Caco-2 (cell line): ENCODE measurements at regions not wholly inside any gene's neighbourhood (a gene's known extent, or its start where the extent isn't known, plus 50 kb on each side); places are given as distances from the start of the nearest gene placed in this dataset.

Experiments used
- BruUV-seq: library from RNA; stranded (reverse); fragments of 400-500 nt; replicated peaks from 2 replicates; lab custom pipeline; 2021; lab: Mats Ljungman, UMichigan
- CTCF ChIA-PET: fragments of 300-600 bp; sonication (Branson Sonifier 250); formaldehyde crosslinking; loops from one replicate; lab custom pipeline; 2022; ENCODE audit warnings: antibody characterized with exemption; lab: Charles Lee
- POLR2A ChIA-PET: fragments of 300-600 bp; sonication (Branson Sonifier 250); formaldehyde crosslinking; loops from one replicate; lab custom pipeline; 2022; ENCODE audit warnings: antibody characterized with exemption; lab: Charles Lee
- DNase-seq, 2 experiments: peaks; one replicate each; pipeline versions ENCODE4 v3.0.0 to v3.0.0-alpha.2; 2020 to 2022
- H3K27me3 ChIP-seq: replicated peaks from 2 replicates; pipeline ENCODE4 v1.6.0; 2011; ENCODE audit warnings: low read length; ENCODE audit not compliant: control insufficient read depth, insufficient read depth
- H3K36me3 ChIP-seq: 2 replicates; pipeline ENCODE4 v1.5.1; 2011; ENCODE audit warnings: low read length; ENCODE audit not compliant: control insufficient read depth, insufficient read depth
- H3K4me1 ChIP-seq: fragments of 250-450 bp; sonication (Bioruptor Pico); 2 replicates; pipeline ENCODE4 v1.5.1; 2020; ENCODE audit warnings: mild to moderate bottlenecking
- H3K4me3 ChIP-seq: 2 replicates; pipeline ENCODE4 v1.5.1; 2011; ENCODE audit warnings: low read depth, mild to moderate bottlenecking, control low read depth, low read length
- H3K9me3 ChIP-seq: fragments of 250-450 bp; sonication (Bioruptor Pico); 2 replicates; pipeline ENCODE4 v1.5.1; 2020; ENCODE audit warnings: mild to moderate bottlenecking, moderate library complexity
- H3K27ac Mint-ChIP-seq: one replicate; pipeline ENCODE4 v1.8.0; 2022; ENCODE audit warnings: mixed read lengths; ENCODE audit not compliant: unreplicated experiment
- H3K27me3 Mint-ChIP-seq: one replicate; pipeline ENCODE4 v1.8.0; 2022; ENCODE audit warnings: mixed read lengths; ENCODE audit not compliant: insufficient read depth, unreplicated experiment
- H3K36me3 Mint-ChIP-seq: one replicate; pipeline ENCODE4 v1.8.0; 2022; ENCODE audit warnings: mild to moderate bottlenecking, mixed read lengths; ENCODE audit not compliant: insufficient read depth, unreplicated experiment
- H3K4me1 Mint-ChIP-seq: one replicate; pipeline ENCODE4 v1.8.0; 2022; ENCODE audit warnings: low read depth, mixed read lengths; ENCODE audit not compliant: unreplicated experiment
- H3K4me3 Mint-ChIP-seq: one replicate; pipeline ENCODE4 v1.8.0; 2022; ENCODE audit warnings: mild to moderate bottlenecking, moderate library complexity, mixed read lengths; ENCODE audit not compliant: unreplicated experiment
- H3K9me3 Mint-ChIP-seq: one replicate; pipeline ENCODE4 v1.8.0; 2022; ENCODE audit warnings: mixed read lengths; ENCODE audit not compliant: unreplicated experiment
- intact Hi-C: fragments of 100-400 bp; cut with micrococcal nuclease; formaldehyde crosslinking; loops from one replicate; pipeline ENCODE4 v1.10.0; 2022; ENCODE audit not compliant: unreplicated experiment
- TF ChIP-seq, protein P1 (sequence below), 2 experiments: fragments of 200-600 bp in 1 of 2; IDR thresholded peaks; 1 replicate in 1 of 2; 2 replicates in 1 of 2; pipeline versions ENCODE4 v1.5.1 to v1.8.0; 2011 to 2022; ENCODE audit warnings: antibody characterized with exemption in 1 of 2, control low read depth in 1 of 2, inconsistent platforms in 1 of 2, low read depth in 1 of 2, low read length in 1 of 2, mild to moderate bottlenecking in 1 of 2, moderate library complexity in 1 of 2; ENCODE audit not compliant: insufficient read depth in 1 of 2, severe bottlenecking in 1 of 2, unreplicated experiment in 1 of 2

- Mint-ChIP-seq H3K4me3 (no peak overlapping the region), H3K4me1 (no peaks in the 10 kb centered on the region), H3K36me3 (no peaks in the 10 kb centered on the region), H3K27me3 (no peaks in the 10 kb centered on the region), H3K27ac (no peak overlapping the region), H3K9me3 (no peaks in the 10 kb centered on the region)
- TF ChIP-seq, protein P1, sequence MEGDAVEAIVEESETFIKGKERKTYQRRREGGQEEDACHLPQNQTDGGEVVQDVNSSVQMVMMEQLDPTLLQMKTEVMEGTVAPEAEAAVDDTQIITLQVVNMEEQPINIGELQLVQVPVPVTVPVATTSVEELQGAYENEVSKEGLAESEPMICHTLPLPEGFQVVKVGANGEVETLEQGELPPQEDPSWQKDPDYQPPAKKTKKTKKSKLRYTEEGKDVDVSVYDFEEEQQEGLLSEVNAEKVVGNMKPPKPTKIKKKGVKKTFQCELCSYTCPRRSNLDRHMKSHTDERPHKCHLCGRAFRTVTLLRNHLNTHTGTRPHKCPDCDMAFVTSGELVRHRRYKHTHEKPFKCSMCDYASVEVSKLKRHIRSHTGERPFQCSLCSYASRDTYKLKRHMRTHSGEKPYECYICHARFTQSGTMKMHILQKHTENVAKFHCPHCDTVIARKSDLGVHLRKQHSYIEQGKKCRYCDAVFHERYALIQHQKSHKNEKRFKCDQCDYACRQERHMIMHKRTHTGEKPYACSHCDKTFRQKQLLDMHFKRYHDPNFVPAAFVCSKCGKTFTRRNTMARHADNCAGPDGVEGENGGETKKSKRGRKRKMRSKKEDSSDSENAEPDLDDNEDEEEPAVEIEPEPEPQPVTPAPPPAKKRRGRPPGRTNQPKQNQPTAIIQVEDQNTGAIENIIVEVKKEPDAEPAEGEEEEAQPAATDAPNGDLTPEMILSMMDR (IDR thresholded peaks at IDR 0.05; ENCODE audit: insufficient read depth in 1 of 2, low read depth in 1 of 2, low read length in 1 of 2, severe bottlenecking in 1 of 2, unreplicated experiment in 1 of 2) = no peak
- intact Hi-C loops = no loop called here
- no peaks in the 10 kb centered on the region for H3K4me1 ChIP-seq
- no peak for DNase-seq
- no peak overlapping the region for H3K4me3 ChIP-seq
- POLR2A ChIA-PET = no interaction called here
- H3K36me3 ChIP-seq = no peaks in the 10 kb centered on the region
- no TSS peak for BruUV-seq
- H3K27me3 ChIP-seq = no peaks in the 10 kb centered on the region
- CTCF ChIA-PET = no interaction called here
- H3K9me3 ChIP-seq = no peaks in the 10 kb centered on the region
Observed at GRCh38 chr15:95141486-95141885, 910.1 kb downstream of the MCTP2 start.

DNA sequence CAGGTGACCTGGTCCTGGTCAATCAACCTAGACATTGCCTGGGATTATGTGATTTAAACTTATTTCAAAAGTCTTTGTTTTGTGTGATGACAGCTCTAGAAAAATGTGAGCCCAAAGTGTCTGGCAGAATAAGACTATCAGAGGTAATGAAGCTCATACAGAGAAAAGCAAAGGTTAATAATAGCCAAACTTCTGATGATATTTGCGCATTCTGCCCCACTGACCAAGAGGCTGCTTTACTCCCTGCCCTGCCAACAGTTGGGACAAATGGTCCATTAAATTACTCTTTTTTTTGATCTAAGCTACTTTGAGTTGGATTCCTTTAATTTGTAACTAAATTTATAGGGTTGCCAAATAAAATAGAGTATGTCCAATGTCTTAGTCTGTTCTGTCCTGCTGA is 911.2 kb downstream of the MCTP2 start:
- no peaks in the 10 kb centered on the region for H3K4me1 ChIP-seq
- H3K27me3 ChIP-seq = no peaks in the 10 kb centered on the region
- Mint-ChIP-seq H3K4me3 (no peak overlapping the region), H3K9me3 (no peaks in the 10 kb centered on the region), H3K36me3 (no peaks in the 10 kb centered on the region), H3K27ac (no peak overlapping the region), H3K27me3 (no peaks in the 10 kb centered on the region), H3K4me1 (no peaks in the 10 kb centered on the region)
- H3K36me3 ChIP-seq = no peaks in the 10 kb centered on the region
- no peak overlapping the region for H3K4me3 ChIP-seq
- DNase-seq = no peak
- intact Hi-C loops = no loop called here
- ChIA-PET POLR2A (no interaction called here), CTCF (no interaction called here)
- TF ChIP-seq, protein P1 (IDR thresholded peaks at IDR 0.05; ENCODE audit: insufficient read depth in 1 of 2, low read depth in 1 of 2, low read length in 1 of 2, severe bottlenecking in 1 of 2, unreplicated experiment in 1 of 2) = no peak
- no TSS peak for BruUV-seq
- H3K9me3 ChIP-seq = no peaks in the 10 kb centered on the region

GRCh38 chr15:95146481-95146880 is 915.1 kb downstream of the MCTP2 start:
- Mint-ChIP-seq H3K36me3 (no peaks in the 10 kb centered on the region), H3K9me3 (no peaks in the 10 kb centered on the region), H3K27ac (no peak overlapping the region), H3K4me1 (no peaks in the 10 kb centered on the region), H3K4me3 (no peak overlapping the region), H3K27me3 (no peaks in the 10 kb centered on the region)
- intact Hi-C loops = no loop called here
- TF ChIP-seq, protein P1 (IDR thresholded peaks at IDR 0.05; ENCODE audit: insufficient read depth in 1 of 2, low read depth in 1 of 2, low read length in 1 of 2, severe bottlenecking in 1 of 2, unreplicated experiment in 1 of 2) = no peak
- no peak overlapping the region for H3K4me3 ChIP-seq
- no peaks in the 10 kb centered on the region for H3K36me3 ChIP-seq
- no peaks in the 10 kb centered on the region for H3K27me3 ChIP-seq
- POLR2A ChIA-PET = no interaction called here
- no peaks in the 10 kb centered on the region; the same call in 1 of the 2 replicates for H3K9me3 ChIP-seq
- no peaks in the 10 kb centered on the region for H3K4me1 ChIP-seq
- CTCF ChIA-PET = no interaction called here
- no peak for DNase-seq
- BruUV-seq = no TSS peak
